ENCODE measurements at regions not wholly inside any gene's neighbourhood (a gene's known extent, or its start where the extent isn't known, plus 50 kb on each side); places are given as distances from the start of the nearest gene placed in this dataset.

GRCh38 chr11:134736251-134736947 is 324.4 kb upstream of the B3GAT1 start:
- in situ Hi-C loops (cut with MboI; ENCODE audit: low sequenced_read_pairs, unreplicated experiment), result no loop called here
- TF ChIP-seq, protein P1, sequence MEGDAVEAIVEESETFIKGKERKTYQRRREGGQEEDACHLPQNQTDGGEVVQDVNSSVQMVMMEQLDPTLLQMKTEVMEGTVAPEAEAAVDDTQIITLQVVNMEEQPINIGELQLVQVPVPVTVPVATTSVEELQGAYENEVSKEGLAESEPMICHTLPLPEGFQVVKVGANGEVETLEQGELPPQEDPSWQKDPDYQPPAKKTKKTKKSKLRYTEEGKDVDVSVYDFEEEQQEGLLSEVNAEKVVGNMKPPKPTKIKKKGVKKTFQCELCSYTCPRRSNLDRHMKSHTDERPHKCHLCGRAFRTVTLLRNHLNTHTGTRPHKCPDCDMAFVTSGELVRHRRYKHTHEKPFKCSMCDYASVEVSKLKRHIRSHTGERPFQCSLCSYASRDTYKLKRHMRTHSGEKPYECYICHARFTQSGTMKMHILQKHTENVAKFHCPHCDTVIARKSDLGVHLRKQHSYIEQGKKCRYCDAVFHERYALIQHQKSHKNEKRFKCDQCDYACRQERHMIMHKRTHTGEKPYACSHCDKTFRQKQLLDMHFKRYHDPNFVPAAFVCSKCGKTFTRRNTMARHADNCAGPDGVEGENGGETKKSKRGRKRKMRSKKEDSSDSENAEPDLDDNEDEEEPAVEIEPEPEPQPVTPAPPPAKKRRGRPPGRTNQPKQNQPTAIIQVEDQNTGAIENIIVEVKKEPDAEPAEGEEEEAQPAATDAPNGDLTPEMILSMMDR (IDR thresholded peaks at IDR 0.05; ENCODE audit: borderline replicate concordance, control extremely low read depth, extremely low read depth, insufficient read depth, missing control alignments), result no peak
- DNase-seq (ENCODE audit: low spot score), result no peak

GRCh38 chr11:134734894-134735293 is 322.9 kb upstream of the B3GAT1 start:
- in situ Hi-C loops (cut with MboI; ENCODE audit: low sequenced_read_pairs, unreplicated experiment), result no loop called here
- no peak for DNase-seq (ENCODE audit: low spot score)
- TF ChIP-seq, protein P1 (IDR thresholded peaks at IDR 0.05; ENCODE audit: borderline replicate concordance, control extremely low read depth, extremely low read depth, insufficient read depth, missing control alignments), result no peak

DNA sequence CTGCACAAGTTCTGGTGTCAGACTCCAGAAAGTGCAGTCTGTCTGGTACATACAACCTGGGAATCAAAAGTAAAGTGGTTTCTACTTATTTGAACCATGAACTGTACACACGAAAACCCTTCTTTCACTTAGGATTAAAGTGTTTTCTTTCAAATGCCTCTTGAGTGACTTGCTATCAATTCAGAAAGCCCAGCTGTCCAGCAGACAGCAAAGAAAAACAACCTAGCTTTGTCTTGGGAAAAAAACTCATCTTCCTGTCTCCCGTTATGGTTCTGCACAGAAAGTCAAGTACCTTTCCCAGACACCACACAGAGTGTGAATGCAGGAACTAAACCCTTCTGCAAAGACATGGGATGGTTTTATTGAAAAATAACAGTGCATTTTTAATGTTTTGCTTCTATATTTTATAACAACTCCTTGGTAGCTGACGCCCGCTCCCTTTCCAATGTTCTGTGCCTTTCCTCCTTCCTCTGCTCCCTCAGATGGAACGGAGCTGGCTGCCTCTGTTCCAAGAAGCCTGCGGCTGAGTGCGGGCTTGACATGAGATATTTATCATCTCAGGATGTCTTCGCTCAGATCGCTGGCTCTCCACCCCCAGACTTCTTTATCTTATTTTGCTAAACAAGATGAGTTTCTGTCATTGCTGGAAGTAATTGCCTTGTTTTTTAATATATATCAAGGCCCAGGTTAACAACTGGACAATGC is 322.3 kb upstream of the B3GAT1 start:
- in situ Hi-C loops (cut with MboI; ENCODE audit: low sequenced_read_pairs, unreplicated experiment), result no loop called here
- no peak for DNase-seq (ENCODE audit: low spot score)
- TF ChIP-seq, protein P1 (IDR thresholded peaks at IDR 0.05; ENCODE audit: borderline replicate concordance, control extremely low read depth, extremely low read depth, insufficient read depth, missing control alignments), result no peak

- TF ChIP-seq, protein P1 (IDR thresholded peaks at IDR 0.05; ENCODE audit: borderline replicate concordance, control extremely low read depth, extremely low read depth, insufficient read depth, missing control alignments), result no peak
- DNase-seq (ENCODE audit: low spot score), result no peak
- in situ Hi-C loops (cut with MboI; ENCODE audit: low sequenced_read_pairs, unreplicated experiment), result no loop called here
These were observed 321.6 kb upstream of the B3GAT1 start for GRCh38 chr11:134733646-134734045.

- in situ Hi-C loops (cut with MboI; ENCODE audit: low sequenced_read_pairs, unreplicated experiment), result no loop called here
- TF ChIP-seq, protein P1 (IDR thresholded peaks at IDR 0.05; ENCODE audit: borderline replicate concordance, control extremely low read depth, extremely low read depth, insufficient read depth, missing control alignments), result no peak
- no peak for DNase-seq (ENCODE audit: low spot score)
These were observed 319.3 kb upstream of the B3GAT1 start for GRCh38 chr11:134731213-134731961.

DNA sequence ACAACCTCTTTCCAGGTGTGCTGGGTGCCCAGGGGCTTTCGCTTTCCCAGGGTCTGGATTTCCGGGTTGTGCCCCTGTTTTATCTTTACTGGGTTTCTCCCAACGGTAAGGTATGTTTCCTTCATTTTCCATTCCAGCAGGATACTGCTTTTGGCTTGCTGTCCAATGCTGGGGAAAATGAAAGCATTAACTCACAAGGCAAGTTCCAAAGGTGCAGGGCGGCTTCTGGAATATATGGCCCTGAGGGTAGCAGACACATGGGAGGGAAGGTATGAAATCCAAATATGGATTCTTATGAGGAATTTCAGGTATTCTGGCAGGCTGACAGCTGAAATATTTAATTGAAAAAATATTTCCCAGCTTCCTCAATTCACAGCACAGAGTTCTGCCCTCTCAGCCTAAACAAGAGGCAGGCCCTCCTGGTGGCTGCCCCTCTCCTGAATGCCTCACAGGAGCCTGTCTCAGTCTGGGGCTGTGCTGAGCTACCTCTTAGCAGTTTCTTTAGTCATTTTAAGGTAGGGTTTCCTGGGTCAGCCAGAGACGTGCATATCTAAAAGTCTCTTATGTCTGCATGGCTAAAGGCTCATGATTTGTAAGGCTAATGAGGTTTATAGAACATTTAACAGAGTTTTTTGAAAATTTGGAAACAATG is 318.6 kb upstream of the B3GAT1 start:
- in situ Hi-C loops (cut with MboI; ENCODE audit: low sequenced_read_pairs, unreplicated experiment), result no loop called here
- TF ChIP-seq, protein P1 (IDR thresholded peaks at IDR 0.05; ENCODE audit: borderline replicate concordance, control extremely low read depth, extremely low read depth, insufficient read depth, missing control alignments), result no peak
- no peak for DNase-seq (ENCODE audit: low spot score)

All from GM13976 (cell line).